ENCODE measurements at regions not wholly inside any gene's neighbourhood (a gene's known extent, or its start where the extent isn't known, plus 50 kb on each side); places are given as distances from the start of the nearest gene placed in this dataset.
"Not testable (repeated sequence)": the region's sequence is repeated elsewhere in the genome, so short reads cannot be mapped to it uniquely, and the experiment has no call there.

DNA sequence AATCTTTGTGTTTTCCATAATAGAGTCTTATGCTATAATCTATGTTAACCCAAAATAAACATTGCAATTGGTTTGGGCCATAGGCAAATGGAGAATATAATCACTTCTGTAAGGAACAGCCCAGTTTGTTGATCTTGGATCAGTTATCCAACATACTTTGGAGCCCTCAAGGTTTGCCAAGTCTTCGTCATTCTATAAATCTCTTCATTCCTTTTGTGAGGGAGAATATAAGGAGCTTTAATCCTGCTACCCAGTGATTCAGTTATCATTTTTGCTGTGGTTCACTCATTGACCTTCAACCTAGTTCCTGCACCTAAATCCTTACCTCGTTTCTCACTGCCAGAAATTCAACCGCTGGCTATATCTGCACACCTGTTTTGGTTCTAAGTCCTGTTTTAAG lies 500.3 kb upstream of the PTCHD4 start:
- Mint-ChIP-seq H3K4me3 (ENCODE audit: unreplicated experiment) (no peak overlapping the region), H3K9me3 (ENCODE audit: unreplicated experiment) (no peaks in the 10 kb centered on the region), H3K27ac (ENCODE audit: unreplicated experiment) (no peak overlapping the region), H3K4me1 (ENCODE audit: unreplicated experiment) (no peaks in the 10 kb centered on the region), H3K27me3 (ENCODE audit: unreplicated experiment) (no peaks in the 10 kb centered on the region), H3K36me3 (ENCODE audit: low read depth, unreplicated experiment) (no peaks in the 10 kb centered on the region)
- no peak for DNase-seq (ENCODE audit: low spot score)
- TF ChIP-seq, protein P1, sequence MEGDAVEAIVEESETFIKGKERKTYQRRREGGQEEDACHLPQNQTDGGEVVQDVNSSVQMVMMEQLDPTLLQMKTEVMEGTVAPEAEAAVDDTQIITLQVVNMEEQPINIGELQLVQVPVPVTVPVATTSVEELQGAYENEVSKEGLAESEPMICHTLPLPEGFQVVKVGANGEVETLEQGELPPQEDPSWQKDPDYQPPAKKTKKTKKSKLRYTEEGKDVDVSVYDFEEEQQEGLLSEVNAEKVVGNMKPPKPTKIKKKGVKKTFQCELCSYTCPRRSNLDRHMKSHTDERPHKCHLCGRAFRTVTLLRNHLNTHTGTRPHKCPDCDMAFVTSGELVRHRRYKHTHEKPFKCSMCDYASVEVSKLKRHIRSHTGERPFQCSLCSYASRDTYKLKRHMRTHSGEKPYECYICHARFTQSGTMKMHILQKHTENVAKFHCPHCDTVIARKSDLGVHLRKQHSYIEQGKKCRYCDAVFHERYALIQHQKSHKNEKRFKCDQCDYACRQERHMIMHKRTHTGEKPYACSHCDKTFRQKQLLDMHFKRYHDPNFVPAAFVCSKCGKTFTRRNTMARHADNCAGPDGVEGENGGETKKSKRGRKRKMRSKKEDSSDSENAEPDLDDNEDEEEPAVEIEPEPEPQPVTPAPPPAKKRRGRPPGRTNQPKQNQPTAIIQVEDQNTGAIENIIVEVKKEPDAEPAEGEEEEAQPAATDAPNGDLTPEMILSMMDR (IDR thresholded peaks at IDR 0.05; ENCODE audit: unreplicated experiment) = no peak

DNA sequence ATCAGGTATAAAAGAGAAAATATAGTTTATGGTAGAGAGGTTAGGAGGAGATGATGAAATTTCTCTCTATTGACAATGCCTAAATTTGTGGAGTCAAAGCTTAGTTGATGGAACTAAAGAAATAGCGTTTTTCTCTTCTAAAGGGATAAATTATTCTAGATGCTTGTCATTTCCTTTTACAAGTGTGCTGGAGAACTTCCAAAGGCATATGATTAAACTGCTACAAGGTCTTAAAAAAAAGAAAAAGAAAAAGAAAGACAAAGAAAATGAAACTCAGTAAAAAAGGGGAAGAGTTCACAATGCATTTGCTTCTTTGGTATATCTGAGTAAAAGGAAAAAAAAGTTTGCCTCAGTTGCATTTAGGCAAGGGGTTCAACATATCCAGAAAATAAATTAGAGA lies 499.8 kb upstream of the PTCHD4 start:
- H3K27me3 Mint-ChIP-seq (ENCODE audit: unreplicated experiment) = no peaks in the 10 kb centered on the region
- DNase-seq (ENCODE audit: low spot score) = no peak
- H3K4me3 Mint-ChIP-seq (ENCODE audit: unreplicated experiment) = no peak overlapping the region
- TF ChIP-seq, protein P1 (IDR thresholded peaks at IDR 0.05; ENCODE audit: unreplicated experiment) = no peak
- no peaks in the 10 kb centered on the region for H3K9me3 Mint-ChIP-seq (ENCODE audit: unreplicated experiment)
- H3K36me3 Mint-ChIP-seq (ENCODE audit: low read depth, unreplicated experiment) = no peaks in the 10 kb centered on the region
- no peaks in the 10 kb centered on the region for H3K4me1 Mint-ChIP-seq (ENCODE audit: unreplicated experiment)
- no peak overlapping the region for H3K27ac Mint-ChIP-seq (ENCODE audit: unreplicated experiment)

DNA sequence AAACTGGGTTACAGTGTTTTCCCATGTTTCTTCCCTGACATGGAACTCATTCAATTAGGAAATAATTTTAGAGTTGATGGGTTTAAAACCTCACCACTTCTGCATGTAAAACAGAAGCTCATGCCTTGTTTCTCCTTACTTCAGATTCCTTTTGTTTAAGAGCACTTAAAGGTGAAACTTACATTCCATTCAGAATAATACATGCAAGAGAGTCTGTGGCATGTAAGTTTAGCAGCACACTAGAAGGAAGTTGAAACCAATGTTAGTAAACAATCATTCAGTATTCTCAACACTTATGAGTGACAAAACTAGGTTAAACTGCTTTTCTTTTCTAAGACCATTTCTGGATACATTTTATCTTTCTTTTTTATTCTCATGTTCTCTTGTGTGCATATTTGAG lies 495.6 kb upstream of the PTCHD4 start:
- H3K27ac Mint-ChIP-seq (ENCODE audit: unreplicated experiment) = no peak overlapping the region
- no peaks in the 10 kb centered on the region for H3K9me3 Mint-ChIP-seq (ENCODE audit: unreplicated experiment)
- no peak for DNase-seq (ENCODE audit: low spot score)
- H3K36me3 Mint-ChIP-seq (ENCODE audit: low read depth, unreplicated experiment) = no peaks in the 10 kb centered on the region
- H3K4me1 Mint-ChIP-seq (ENCODE audit: unreplicated experiment) = no peaks in the 10 kb centered on the region
- TF ChIP-seq, protein P1 (IDR thresholded peaks at IDR 0.05; ENCODE audit: unreplicated experiment) = no peak
- no peaks in the 10 kb centered on the region for H3K27me3 Mint-ChIP-seq (ENCODE audit: unreplicated experiment)
- H3K4me3 Mint-ChIP-seq (ENCODE audit: unreplicated experiment) = no peak overlapping the region

DNA sequence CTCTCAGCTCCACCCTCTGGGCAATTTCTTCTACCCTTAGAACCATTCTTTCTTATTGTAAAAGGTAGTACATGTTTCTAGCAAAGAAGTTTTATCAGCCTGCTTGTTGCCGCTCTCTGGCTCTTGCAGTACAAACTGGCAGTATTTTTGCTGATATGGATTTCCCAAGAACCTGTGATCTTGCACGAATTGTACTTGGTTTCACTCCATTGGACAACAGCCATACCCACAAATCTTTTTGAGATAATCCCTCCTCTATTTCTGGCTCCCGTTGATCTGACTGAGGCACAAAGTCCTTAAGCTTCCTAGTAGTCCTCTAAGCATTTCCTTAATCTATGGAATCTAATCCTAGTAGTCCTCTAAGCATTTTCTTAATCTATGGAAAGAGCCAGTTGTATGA lies 487.0 kb upstream of the PTCHD4 start:
- Mint-ChIP-seq H3K27ac (ENCODE audit: unreplicated experiment) (no peak overlapping the region), H3K4me3 (ENCODE audit: unreplicated experiment) (no peak overlapping the region), H3K4me1 (ENCODE audit: unreplicated experiment) (no peaks in the 10 kb centered on the region), H3K27me3 (ENCODE audit: unreplicated experiment) (no peaks in the 10 kb centered on the region), H3K9me3 (ENCODE audit: unreplicated experiment) (no peaks in the 10 kb centered on the region), H3K36me3 (ENCODE audit: low read depth, unreplicated experiment) (no peaks in the 10 kb centered on the region)
- TF ChIP-seq, protein P1 (IDR thresholded peaks at IDR 0.05; ENCODE audit: unreplicated experiment) = no peak
- no peak for DNase-seq (ENCODE audit: low spot score)

DNA sequence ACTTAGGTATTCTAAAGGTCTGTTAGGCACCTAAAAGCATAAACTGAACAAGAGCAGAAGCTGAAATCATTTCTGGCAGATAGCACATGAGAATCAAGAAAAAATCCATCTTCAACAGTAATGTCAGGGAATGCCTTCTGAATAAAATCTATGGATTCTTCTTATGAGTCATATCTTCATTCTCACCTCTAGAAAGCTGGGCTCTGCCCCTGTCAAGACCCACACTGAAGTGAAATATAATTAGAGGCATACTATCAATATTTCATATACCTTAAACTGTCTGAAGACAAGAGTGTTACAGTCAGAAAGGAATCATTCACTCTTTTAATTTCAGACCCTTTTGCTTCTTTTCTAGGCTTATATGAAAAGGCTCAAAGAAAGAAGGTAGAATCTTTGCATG lies 485.8 kb upstream of the PTCHD4 start:
- Mint-ChIP-seq H3K4me1 (ENCODE audit: unreplicated experiment) (no peaks in the 10 kb centered on the region), H3K9me3 (ENCODE audit: unreplicated experiment) (no peaks in the 10 kb centered on the region), H3K4me3 (ENCODE audit: unreplicated experiment) (no peak overlapping the region), H3K27ac (ENCODE audit: unreplicated experiment) (no peak overlapping the region), H3K36me3 (ENCODE audit: low read depth, unreplicated experiment) (no peaks in the 10 kb centered on the region), H3K27me3 (ENCODE audit: unreplicated experiment) (no peaks in the 10 kb centered on the region)
- DNase-seq (ENCODE audit: low spot score) = no peak
- TF ChIP-seq, protein P1 (IDR thresholded peaks at IDR 0.05; ENCODE audit: unreplicated experiment) = no peak

- H3K4me1 Mint-ChIP-seq (ENCODE audit: unreplicated experiment); H3K27me3 Mint-ChIP-seq (ENCODE audit: unreplicated experiment); H3K27ac Mint-ChIP-seq (ENCODE audit: unreplicated experiment); DNase-seq (ENCODE audit: low spot score); H3K9me3 Mint-ChIP-seq (ENCODE audit: unreplicated experiment); H3K4me3 Mint-ChIP-seq (ENCODE audit: unreplicated experiment); H3K36me3 Mint-ChIP-seq (ENCODE audit: low read depth, unreplicated experiment): not testable (repeated sequence)
These were observed 480.2 kb upstream of the PTCHD4 start for GRCh38 chr6:48591158-48591557.
